ENCODE measurements at regions not wholly inside any gene's neighbourhood (a gene's known extent, or its start where the extent isn't known, plus 50 kb on each side); places are given as distances from the start of the nearest gene placed in this dataset.
A peak's percentile ranks its signal among the peaks of the same experiment; 100 is the strongest.

DNA sequence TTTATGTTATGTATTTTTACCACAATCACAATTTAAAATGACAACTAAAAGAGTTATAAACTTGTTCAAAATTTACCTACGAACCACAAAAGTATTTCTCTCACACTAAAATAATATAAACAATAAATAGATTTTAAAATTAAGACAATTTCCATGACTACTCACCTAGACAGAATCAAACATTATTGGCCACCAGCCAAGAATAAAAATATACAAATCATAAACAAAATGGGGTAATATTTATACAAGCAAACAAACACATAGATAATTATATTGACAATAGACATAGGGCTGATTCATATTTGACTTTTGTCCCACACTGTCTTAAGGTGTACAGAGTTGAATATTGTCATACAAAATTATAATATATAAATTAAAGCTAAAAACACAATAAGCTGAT lies 119.6 kb upstream of the ZNF92 start:
- Histone ChIP-seq H3K4me2 (ENCODE audit: low read length) (no peak overlapping the region), H3K4me1 (ENCODE audit: insufficient read depth, low read length) (no peaks in the 10 kb centered on the region), H2AFZ (ENCODE audit: low read depth, low read length) (no peak overlapping the region), H3K9me3 (ENCODE audit: insufficient read depth, low read depth, low read length) (no peaks in the 10 kb centered on the region), H3K27me3 (ENCODE audit: insufficient read depth, low read length) (no peaks in the 10 kb centered on the region), H4K20me1 (ENCODE audit: insufficient read depth, low read length) (no peaks in the 10 kb centered on the region), H3K36me3 (ENCODE audit: insufficient read depth, low read length) (no peaks in the 10 kb centered on the region), H3K4me3 (ENCODE audit: insufficient read depth, low read depth, low read length) (no peak overlapping the region), H3K9ac (ENCODE audit: low read length) (no peak overlapping the region), H3K79me2 (ENCODE audit: insufficient read depth, low read length) (no peaks in the 10 kb centered on the region), H3K27ac (ENCODE audit: low read depth, low read length) (no peak overlapping the region)
- FAIRE-seq (no peak), DNase-seq (ENCODE audit: low read depth) (no peak)
- Mint-ChIP-seq H3K36me3 (ENCODE audit: low read depth, unreplicated experiment) (no peaks in the 10 kb centered on the region), H3K27ac (ENCODE audit: unreplicated experiment) (no peak overlapping the region), H3K9me3 (ENCODE audit: unreplicated experiment) (peaks cover 2% of the 10 kb centered on the region), H3K4me3 (ENCODE audit: unreplicated experiment) (no peak overlapping the region), H3K27me3 (ENCODE audit: low read depth, unreplicated experiment) (no peaks in the 10 kb centered on the region), H3K4me1 (ENCODE audit: low read depth, unreplicated experiment) (no peaks in the 10 kb centered on the region)
- TF ChIP-seq CTCF (IDR thresholded peaks at IDR 0.05; ENCODE audit: insufficient read depth, low read depth, low read length) (no peak), EZH2 (IDR thresholded peaks at IDR 0.05; ENCODE audit: insufficient read depth, low read length) (no peak)

- Histone ChIP-seq H2AFZ (ENCODE audit: low read depth, low read length) (peak overlapping the region; percentile 97), H3K9ac (ENCODE audit: low read length) (peak overlapping the region; percentile 66), H3K4me1 (ENCODE audit: insufficient read depth, low read length) (no peaks in the 10 kb centered on the region), H3K36me3 (ENCODE audit: insufficient read depth, low read length) (no peaks in the 10 kb centered on the region), H3K4me3 (ENCODE audit: insufficient read depth, low read depth, low read length) (peak overlapping the region; percentile 76), H4K20me1 (ENCODE audit: insufficient read depth, low read length) (no peaks in the 10 kb centered on the region), H3K9me3 (ENCODE audit: insufficient read depth, low read depth, low read length) (no peaks in the 10 kb centered on the region), H3K27ac (ENCODE audit: low read depth, low read length) (no peak overlapping the region), H3K79me2 (ENCODE audit: insufficient read depth, low read length) (no peaks in the 10 kb centered on the region), H3K27me3 (ENCODE audit: insufficient read depth, low read length) (no peaks in the 10 kb centered on the region), H3K4me2 (ENCODE audit: low read length) (peak overlapping the region; percentile 94)
- FAIRE-seq (no peak), DNase-seq (ENCODE audit: low read depth) (peak; percentile 55)
- H3K4me1 Mint-ChIP-seq (ENCODE audit: low read depth, unreplicated experiment), result no peaks in the 10 kb centered on the region
- H3K4me3 Mint-ChIP-seq (ENCODE audit: unreplicated experiment), result peak overlapping the region; percentile 84
- no peaks in the 10 kb centered on the region for H3K27me3 Mint-ChIP-seq (ENCODE audit: low read depth, unreplicated experiment)
- TF ChIP-seq CTCF (IDR thresholded peaks at IDR 0.05; ENCODE audit: insufficient read depth, low read depth, low read length) (no peak), EZH2 (IDR thresholded peaks at IDR 0.05; ENCODE audit: insufficient read depth, low read length) (no peak)
- H3K27ac Mint-ChIP-seq (ENCODE audit: unreplicated experiment), result no peak overlapping the region
- no peaks in the 10 kb centered on the region for H3K36me3 Mint-ChIP-seq (ENCODE audit: low read depth, unreplicated experiment)
- peaks cover 2% of the 10 kb centered on the region for H3K9me3 Mint-ChIP-seq (ENCODE audit: unreplicated experiment)
Measured at GRCh38 chr7:65251851-65252620, 121.6 kb upstream of the ZNF92 start.

- Mint-ChIP-seq H3K4me1 (ENCODE audit: low read depth, unreplicated experiment) (no peaks in the 10 kb centered on the region), H3K27ac (ENCODE audit: unreplicated experiment) (no peak overlapping the region), H3K36me3 (ENCODE audit: low read depth, unreplicated experiment) (no peaks in the 10 kb centered on the region), H3K27me3 (ENCODE audit: low read depth, unreplicated experiment) (no peaks in the 10 kb centered on the region), H3K9me3 (ENCODE audit: unreplicated experiment) (no peaks in the 10 kb centered on the region), H3K4me3 (ENCODE audit: unreplicated experiment) (peak overlapping the region; percentile 84)
- no peak overlapping the region for H3K9ac ChIP-seq (ENCODE audit: low read length)
- H3K4me3 ChIP-seq (ENCODE audit: insufficient read depth, low read depth, low read length), result no peak overlapping the region
- DNase-seq (ENCODE audit: low read depth) (no peak), FAIRE-seq (no peak)
- TF ChIP-seq EZH2 (IDR thresholded peaks at IDR 0.05; ENCODE audit: insufficient read depth, low read length) (no peak), CTCF (IDR thresholded peaks at IDR 0.05; ENCODE audit: insufficient read depth, low read depth, low read length) (no peak)
- no peak overlapping the region for H3K4me2 ChIP-seq (ENCODE audit: low read length)
- H3K79me2 ChIP-seq (ENCODE audit: insufficient read depth, low read length), result no peaks in the 10 kb centered on the region
- H3K9me3 ChIP-seq (ENCODE audit: insufficient read depth, low read depth, low read length), result no peaks in the 10 kb centered on the region
- no peaks in the 10 kb centered on the region for H3K36me3 ChIP-seq (ENCODE audit: insufficient read depth, low read length)
- H4K20me1 ChIP-seq (ENCODE audit: insufficient read depth, low read length), result no peaks in the 10 kb centered on the region
- H2AFZ ChIP-seq (ENCODE audit: low read depth, low read length), result no peak overlapping the region
- H3K4me1 ChIP-seq (ENCODE audit: insufficient read depth, low read length), result no peaks in the 10 kb centered on the region
- no peak overlapping the region for H3K27ac ChIP-seq (ENCODE audit: low read depth, low read length)
- H3K27me3 ChIP-seq (ENCODE audit: insufficient read depth, low read length), result no peaks in the 10 kb centered on the region
Measured at GRCh38 chr7:65250697-65251395, 122.8 kb upstream of the ZNF92 start.
